ENCODE measurements at regions not wholly inside any gene's neighbourhood (a gene's known extent, or its start where the extent isn't known, plus 50 kb on each side); places are given as distances from the start of the nearest gene placed in this dataset.

GRCh38 chr2:221958224-221958623 is 340.6 kb downstream of the PAX3 start:
- TF ChIP-seq CTCF (IDR thresholded peaks at IDR 0.05; ENCODE audit: low read depth, low read length) (no peak; the same call in 1 of the 2 replicates), EZH2phosphoT487 (IDR thresholded peaks at IDR 0.05; ENCODE audit: low read depth) (no peak)
